ENCODE measurements at regions not wholly inside any gene's neighbourhood (a gene's known extent, or its start where the extent isn't known, plus 50 kb on each side); places are given as distances from the start of the nearest gene placed in this dataset.

GRCh38 chr2:109058802-109059201 lies 69.8 kb upstream of the EDAR start:
- TF ChIP-seq TAF1 (IDR thresholded peaks at IDR 0.05; ENCODE audit: low read depth) = no peak
- no peak for TF ChIP-seq FOXM1 (IDR thresholded peaks at IDR 0.05; ENCODE audit: borderline replicate concordance, low read depth)
- TF ChIP-seq CREB1 (IDR thresholded peaks at IDR 0.05; ENCODE audit: low read depth) = no peak
- no peak for TF ChIP-seq MAX (IDR thresholded peaks at IDR 0.05)
- TF ChIP-seq ZBTB7A (IDR thresholded peaks at IDR 0.05; ENCODE audit: low read depth) = no peak
- TF ChIP-seq REST (IDR thresholded peaks at IDR 0.05; ENCODE audit: low read depth) = no peak
- TF ChIP-seq EP300 (IDR thresholded peaks at IDR 0.05; ENCODE audit: borderline replicate concordance) = no peak
- TF ChIP-seq CEBPB (IDR thresholded peaks at IDR 0.05) = no peak
- TF ChIP-seq RAD21 (IDR thresholded peaks at IDR 0.05; ENCODE audit: low read depth) = no peak
- no peak for TF ChIP-seq NFIC (IDR thresholded peaks at IDR 0.05)
- no peak for TF ChIP-seq TEAD4 (IDR thresholded peaks at IDR 0.05)
- no peak for TF ChIP-seq TCF12 (IDR thresholded peaks at IDR 0.05; ENCODE audit: low read depth)
